ENCODE measurements at regions not wholly inside any gene's neighbourhood (a gene's known extent, or its start where the extent isn't known, plus 50 kb on each side); places are given as distances from the start of the nearest gene placed in this dataset.

- no peak for DNase-seq (ENCODE audit: low spot score)
Measured at GRCh38 chr2:52139241-52139640, 1107.3 kb upstream of the NRXN1 start.

- DNase-seq (ENCODE audit: low spot score): no peak
Measured at GRCh38 chr2:52135235-52135634, 1103.3 kb upstream of the NRXN1 start.

- no peak for DNase-seq (ENCODE audit: low spot score)
Measured at GRCh38 chr2:52128081-52128480, 1096.1 kb upstream of the NRXN1 start.

- no peak for DNase-seq (ENCODE audit: low spot score)
Measured at GRCh38 chr2:52127527-52127926, 1095.6 kb upstream of the NRXN1 start.

- no peak for DNase-seq (ENCODE audit: low spot score)
Measured at GRCh38 chr2:52117299-52117698, 1085.4 kb upstream of the NRXN1 start.

GRCh38 chr2:52115750-52116149 is 1083.8 kb upstream of the NRXN1 start:
- DNase-seq (ENCODE audit: low spot score): no peak

- no peak for DNase-seq (ENCODE audit: low spot score)
Measured at GRCh38 chr2:52113338-52113737, 1081.4 kb upstream of the NRXN1 start.

GRCh38 chr2:52112141-52112540 is 1080.2 kb upstream of the NRXN1 start:
- DNase-seq (ENCODE audit: low spot score): no peak

GRCh38 chr2:52107124-52107523 is 1075.2 kb upstream of the NRXN1 start:
- no peak for DNase-seq (ENCODE audit: low spot score)

- DNase-seq (ENCODE audit: low spot score): no peak
Measured at GRCh38 chr2:52097071-52097470, 1065.1 kb upstream of the NRXN1 start.

- no peak for DNase-seq (ENCODE audit: low spot score)
Measured at GRCh38 chr2:52084759-52085158, 1052.8 kb upstream of the NRXN1 start.

- no peak for DNase-seq (ENCODE audit: low spot score)
Measured at GRCh38 chr2:52083214-52083613, 1051.3 kb upstream of the NRXN1 start.

- DNase-seq (ENCODE audit: low spot score): no peak
Measured at GRCh38 chr2:52082646-52083045, 1050.7 kb upstream of the NRXN1 start.

- no peak for DNase-seq (ENCODE audit: low spot score)
Measured at GRCh38 chr2:52079602-52080001, 1047.7 kb upstream of the NRXN1 start.

GRCh38 chr2:52077159-52077558 is 1045.2 kb upstream of the NRXN1 start:
- no peak for DNase-seq (ENCODE audit: low spot score)

- DNase-seq (ENCODE audit: low spot score): no peak
Measured at GRCh38 chr2:52074130-52074719, 1042.3 kb upstream of the NRXN1 start.

- DNase-seq (ENCODE audit: low spot score): no peak
Measured at GRCh38 chr2:52072949-52073348, 1041.0 kb upstream of the NRXN1 start.

- DNase-seq (ENCODE audit: low spot score): no peak
Measured at GRCh38 chr2:52070665-52071064, 1038.7 kb upstream of the NRXN1 start.

GRCh38 chr2:52064234-52064633 is 1032.3 kb upstream of the NRXN1 start:
- DNase-seq (ENCODE audit: low spot score): no peak

GRCh38 chr2:52054824-52055223 is 1022.9 kb upstream of the NRXN1 start:
- no peak for DNase-seq (ENCODE audit: low spot score)

- DNase-seq (ENCODE audit: low spot score): no peak
Measured at GRCh38 chr2:52036853-52037252, 1004.9 kb upstream of the NRXN1 start.

GRCh38 chr2:52036024-52036423 is 1004.1 kb upstream of the NRXN1 start:
- no peak for DNase-seq (ENCODE audit: low spot score)

- DNase-seq (ENCODE audit: low spot score): no peak
Measured at GRCh38 chr2:52035391-52035790, 1003.5 kb upstream of the NRXN1 start.

GRCh38 chr2:52034706-52035105 is 1002.8 kb upstream of the NRXN1 start:
- DNase-seq (ENCODE audit: low spot score): no peak

GRCh38 chr2:52022006-52022405 is 990.1 kb upstream of the NRXN1 start:
- DNase-seq (ENCODE audit: low spot score): no peak
